ENCODE measurements at regions not wholly inside any gene's neighbourhood (a gene's known extent, or its start where the extent isn't known, plus 50 kb on each side); places are given as distances from the start of the nearest gene placed in this dataset.

DNA sequence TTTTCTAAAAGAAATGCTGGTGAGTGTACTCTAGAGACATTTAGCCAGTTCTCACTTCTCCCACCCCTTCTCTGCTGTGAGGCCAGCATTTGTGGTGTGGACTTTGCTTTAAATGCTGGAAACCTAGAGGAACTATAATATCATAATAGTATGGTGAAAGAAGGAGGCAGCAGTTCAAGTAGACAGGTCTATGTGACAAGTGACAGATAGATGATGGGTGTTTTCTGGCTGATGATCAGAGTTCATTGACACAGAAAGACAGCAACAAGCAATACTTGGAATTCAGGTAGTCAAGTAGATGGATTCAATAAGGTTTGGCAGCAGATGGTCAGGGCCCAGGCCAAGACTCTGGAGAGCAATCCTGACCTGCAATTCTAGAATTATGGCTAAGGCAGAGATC, 317.5 kb downstream of the PCDH7 start:
- TF ChIP-seq POLR2AphosphoS5 (IDR thresholded peaks at IDR 0.05) (no peak), POLR2A (IDR thresholded peaks at IDR 0.05) (no peak)
- TF ChIP-seq, protein P1, sequence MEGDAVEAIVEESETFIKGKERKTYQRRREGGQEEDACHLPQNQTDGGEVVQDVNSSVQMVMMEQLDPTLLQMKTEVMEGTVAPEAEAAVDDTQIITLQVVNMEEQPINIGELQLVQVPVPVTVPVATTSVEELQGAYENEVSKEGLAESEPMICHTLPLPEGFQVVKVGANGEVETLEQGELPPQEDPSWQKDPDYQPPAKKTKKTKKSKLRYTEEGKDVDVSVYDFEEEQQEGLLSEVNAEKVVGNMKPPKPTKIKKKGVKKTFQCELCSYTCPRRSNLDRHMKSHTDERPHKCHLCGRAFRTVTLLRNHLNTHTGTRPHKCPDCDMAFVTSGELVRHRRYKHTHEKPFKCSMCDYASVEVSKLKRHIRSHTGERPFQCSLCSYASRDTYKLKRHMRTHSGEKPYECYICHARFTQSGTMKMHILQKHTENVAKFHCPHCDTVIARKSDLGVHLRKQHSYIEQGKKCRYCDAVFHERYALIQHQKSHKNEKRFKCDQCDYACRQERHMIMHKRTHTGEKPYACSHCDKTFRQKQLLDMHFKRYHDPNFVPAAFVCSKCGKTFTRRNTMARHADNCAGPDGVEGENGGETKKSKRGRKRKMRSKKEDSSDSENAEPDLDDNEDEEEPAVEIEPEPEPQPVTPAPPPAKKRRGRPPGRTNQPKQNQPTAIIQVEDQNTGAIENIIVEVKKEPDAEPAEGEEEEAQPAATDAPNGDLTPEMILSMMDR (IDR thresholded peaks at IDR 0.05), result no peak
